CD4-positive, alpha-beta T cell treated with Interleukin-2 at 100 ng/mL for 4 hours (primary cell): ENCODE measurements at regions not wholly inside any gene's neighbourhood (a gene's known extent, or its start where the extent isn't known, plus 50 kb on each side); places are given as distances from the start of the nearest gene placed in this dataset.
"Not testable (repeated sequence)": the region's sequence is repeated elsewhere in the genome, so short reads cannot be mapped to it uniquely, and the experiment has no call there.

Experiments used
- DNase-seq: peaks from one replicate; pipeline ENCODE4 v3.0.0-alpha.2; 2020; ENCODE audit warnings: low spot score

- DNase-seq: no peak
Observed at GRCh38 chr6:99802396-99803031, 191.5 kb downstream of the MCHR2 start.

- no peak for DNase-seq
Observed at GRCh38 chr6:99808992-99809391, 185.0 kb downstream of the MCHR2 start.

DNA sequence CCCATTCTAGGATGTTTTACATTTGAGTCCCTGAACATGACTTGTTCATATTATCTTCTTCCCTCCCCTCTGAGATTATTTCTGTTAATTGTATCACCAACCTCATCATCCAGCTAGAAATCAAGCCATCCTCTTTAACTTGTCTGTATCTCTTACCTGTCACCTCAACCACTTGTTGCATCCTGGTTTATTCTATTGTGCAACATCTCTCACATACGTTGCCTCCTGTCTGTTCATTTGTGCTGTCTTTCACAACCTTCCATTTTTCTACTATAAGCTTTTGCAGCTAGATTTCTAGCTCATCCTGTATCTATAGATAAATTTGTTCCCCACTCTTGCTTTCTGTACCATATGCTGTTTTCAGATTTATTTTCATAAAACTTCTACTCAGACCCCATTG lies 183.7 kb downstream of the MCHR2 start:
- DNase-seq: no peak

DNA sequence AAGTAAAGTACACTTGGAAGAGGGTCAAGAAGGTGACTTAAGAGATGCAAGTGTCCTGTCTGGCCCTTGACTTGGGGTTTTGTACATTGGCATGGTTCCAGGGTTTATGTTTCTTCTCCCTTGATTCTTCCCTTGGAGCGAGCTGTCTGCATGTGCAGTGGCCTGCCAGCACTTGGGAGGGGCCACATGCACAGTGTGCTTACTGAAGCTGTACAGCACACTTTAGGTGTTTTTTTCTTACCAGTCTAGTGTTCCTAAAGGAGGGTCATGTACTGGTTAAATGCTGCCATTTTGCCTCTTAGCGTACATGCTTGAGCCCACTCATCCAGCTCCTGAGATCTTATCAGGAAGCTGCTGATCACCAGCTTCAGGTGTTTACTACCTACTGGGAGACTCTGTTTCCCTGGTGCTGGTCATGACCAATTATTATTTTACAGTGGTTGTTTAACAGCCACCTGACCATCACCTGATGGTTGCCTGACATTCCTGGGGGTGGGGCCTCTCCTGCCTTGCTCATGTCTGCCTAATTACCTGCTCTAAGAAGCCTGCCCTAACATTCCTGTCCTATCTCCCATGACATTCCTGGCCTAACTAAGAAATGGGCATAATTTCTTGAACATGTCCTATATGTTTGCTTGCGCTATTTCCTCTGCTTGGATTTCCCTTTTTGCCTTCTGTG lies 182.9 kb downstream of the MCHR2 start:
- DNase-seq: no peak

DNA sequence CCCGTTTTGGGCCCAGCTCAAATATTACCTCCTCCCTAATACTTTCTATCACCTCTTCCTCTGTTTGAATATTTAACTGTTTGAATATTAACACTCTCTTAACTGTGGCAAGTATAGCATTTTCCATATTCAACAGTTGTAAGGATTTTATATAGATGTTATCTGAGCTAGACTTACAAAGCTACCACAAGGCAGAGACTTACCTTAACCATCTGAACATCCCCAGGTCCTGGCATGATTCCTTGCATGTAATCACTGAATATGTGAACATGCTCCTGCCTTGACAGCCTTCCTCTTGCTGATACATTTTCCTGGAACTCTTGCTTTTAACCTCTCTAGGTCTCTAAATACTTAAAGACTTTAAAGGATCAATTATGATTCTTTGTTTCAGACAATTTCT lies 182.4 kb downstream of the MCHR2 start:
- no peak for DNase-seq

GRCh38 chr6:99813565-99813964 lies 180.5 kb downstream of the MCHR2 start:
- DNase-seq: no peak

DNA sequence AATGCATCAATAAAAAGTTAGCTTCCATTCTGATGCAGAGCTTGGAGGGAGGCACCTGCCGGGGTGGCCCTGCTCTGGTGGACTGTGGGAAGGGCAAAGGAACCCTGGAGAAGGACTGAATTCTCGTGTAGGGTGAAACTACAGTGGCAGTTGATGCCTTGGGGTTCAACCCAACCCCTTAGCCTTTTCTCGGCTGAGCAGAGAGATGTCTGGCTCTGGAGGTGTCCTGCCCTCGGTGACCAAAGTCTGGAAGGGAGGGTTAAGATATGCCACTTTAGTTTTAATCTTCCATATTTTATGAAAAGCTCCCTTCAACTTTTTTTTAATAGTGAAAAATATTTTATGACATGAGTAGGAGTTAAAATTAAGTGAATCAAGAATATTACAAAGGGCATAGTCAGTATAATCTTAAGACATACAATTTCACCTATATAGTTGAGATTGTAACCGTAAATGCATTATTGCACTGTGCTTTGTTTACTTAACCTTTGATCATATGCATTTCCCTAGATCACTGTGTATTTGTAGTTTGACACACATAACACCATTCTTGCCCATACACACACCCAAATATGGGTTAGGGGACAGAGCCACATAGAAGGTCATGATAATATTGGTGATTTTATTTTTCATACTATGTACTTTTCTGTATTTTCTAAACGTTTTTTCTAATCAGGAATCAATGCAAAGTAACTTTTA lies 179.6 kb downstream of the MCHR2 start:
- DNase-seq: no peak

DNA sequence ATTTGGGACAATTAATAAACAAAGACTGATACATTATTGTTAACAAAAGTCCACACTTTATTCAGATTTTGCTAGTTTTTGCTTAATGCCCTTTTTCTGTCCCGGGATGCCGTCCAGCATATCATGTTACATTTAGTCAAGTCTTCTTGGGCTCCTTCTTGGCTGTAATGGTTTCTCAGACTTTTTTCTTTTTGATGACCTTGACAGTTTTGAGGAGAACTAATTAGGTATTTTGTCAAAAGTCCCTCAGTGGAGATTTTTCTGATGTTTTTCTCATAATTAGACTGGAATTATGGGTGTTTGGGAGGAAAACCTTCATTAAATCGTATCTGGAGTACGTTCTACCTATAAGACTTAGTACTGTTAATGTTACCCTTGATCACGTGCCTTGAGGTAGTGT lies 177.2 kb downstream of the MCHR2 start:
- no peak for DNase-seq

GRCh38 chr6:99818161-99818560 lies 175.9 kb downstream of the MCHR2 start:
- no peak for DNase-seq

GRCh38 chr6:99819853-99820252 lies 174.2 kb downstream of the MCHR2 start:
- no peak for DNase-seq

DNA sequence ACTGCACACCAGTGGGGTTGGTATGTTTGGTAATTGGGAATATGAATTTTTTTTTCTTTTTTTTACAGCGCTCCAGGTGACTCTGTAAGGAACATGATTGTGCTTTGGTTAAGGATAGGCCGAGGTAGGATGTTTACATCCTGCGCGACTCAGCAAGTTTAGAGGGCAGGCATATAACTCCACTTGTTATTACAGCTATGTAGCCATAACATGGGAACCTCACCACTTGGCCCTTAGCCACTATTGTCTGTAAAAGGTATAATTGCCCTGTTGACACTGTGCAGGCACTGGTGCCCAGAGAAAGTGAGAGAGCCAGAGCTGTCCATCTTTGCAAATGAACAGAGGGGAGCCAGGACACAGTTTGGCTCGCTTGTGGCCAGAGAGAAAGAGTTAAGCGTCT lies 172.9 kb downstream of the MCHR2 start:
- DNase-seq: no peak

DNA sequence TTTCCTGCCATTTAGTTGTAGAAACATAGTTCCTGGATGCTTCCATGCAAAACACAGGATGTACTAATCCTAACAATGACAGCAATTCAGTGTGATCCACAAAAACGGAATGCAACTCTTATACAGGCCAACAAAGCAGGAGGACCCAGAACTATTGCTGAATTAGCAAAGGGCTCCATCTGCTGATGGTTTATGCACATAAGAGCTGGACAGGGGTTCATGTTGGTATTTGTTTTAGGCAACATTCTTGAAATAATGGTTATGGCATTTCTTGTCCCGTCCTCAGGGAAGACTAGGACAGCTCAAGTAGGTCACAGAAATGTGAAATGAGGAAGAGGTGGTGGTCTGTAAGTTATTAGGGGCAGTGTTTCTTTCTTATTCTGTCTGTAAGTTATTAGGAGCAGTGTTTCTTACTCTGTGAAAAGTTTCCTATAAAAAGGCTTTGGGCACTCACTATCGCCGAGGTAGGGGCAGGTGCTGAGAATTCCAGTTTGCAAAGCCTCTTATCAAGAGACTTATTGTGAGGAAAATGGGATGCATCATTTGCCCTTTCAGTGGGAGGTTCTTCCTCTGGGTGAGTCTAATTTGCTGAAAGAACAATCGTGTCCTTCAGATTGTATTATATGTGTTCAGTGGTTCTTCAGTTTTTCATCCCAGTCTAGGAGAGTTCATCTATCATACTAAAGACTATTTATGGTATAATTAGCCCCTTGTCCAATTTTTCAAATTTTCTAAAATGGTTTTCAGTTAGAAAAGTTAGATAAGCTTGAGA lies 171.1 kb downstream of the MCHR2 start:
- DNase-seq: peak; percentile 13

DNA sequence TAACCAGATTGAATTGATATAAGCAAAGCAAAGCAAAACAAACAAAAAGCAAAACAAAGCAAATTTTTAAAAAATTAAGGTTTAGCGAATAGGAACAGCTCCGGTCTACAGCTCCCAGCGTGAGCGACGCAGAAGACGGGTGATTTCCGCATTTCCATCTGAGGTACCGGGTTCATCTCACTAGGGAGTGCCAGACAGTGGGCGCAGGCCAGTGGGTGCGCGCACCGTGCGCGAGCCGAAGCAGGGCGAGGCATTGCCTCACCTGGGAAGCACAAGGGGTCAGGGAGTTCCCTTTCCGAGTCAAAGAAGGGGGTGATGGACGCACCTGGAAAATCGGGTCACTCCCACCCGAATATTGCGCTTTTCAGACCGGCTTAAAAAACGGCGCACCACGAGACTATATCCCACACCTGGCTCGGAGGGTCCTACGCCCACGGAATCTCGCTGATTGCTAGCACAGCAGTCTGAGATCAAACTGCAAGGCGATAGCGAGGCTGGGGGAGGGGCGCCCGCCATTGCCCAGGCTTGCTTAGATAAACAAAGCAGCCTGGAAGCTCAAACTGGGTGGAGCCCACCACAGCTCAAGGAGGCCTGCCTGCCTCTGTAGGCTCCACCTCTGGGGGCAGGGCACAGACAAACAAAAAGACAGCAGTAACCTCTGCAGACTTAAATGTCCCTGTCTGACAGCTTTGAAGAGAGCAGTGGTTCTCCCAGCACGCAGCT lies 170.3 kb downstream of the MCHR2 start:
- DNase-seq: not testable (repeated sequence)

- no peak for DNase-seq
Observed at GRCh38 chr6:99833034-99833433, 161.0 kb downstream of the MCHR2 start.

- no peak for DNase-seq
Observed at GRCh38 chr6:99836471-99836870, 157.6 kb downstream of the MCHR2 start.

DNA sequence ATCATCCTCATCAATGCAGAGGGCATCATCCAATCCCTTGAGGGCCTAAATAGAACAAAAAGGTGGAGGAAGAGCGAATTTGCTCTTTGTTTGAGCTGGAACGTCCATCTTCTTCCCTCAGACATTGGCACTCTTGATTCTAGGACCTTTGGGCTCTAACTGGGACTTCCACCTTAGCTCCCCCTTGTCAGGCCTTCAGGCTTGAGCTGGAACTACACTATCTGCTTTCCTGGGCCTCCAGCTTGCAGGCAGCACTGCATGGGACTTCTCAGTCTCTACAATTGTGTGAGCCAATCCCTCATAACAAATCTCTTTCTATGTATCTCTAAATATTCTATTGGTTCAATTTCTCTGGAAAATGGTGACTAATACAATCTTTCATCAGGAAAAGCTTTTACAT lies 155.4 kb downstream of the MCHR2 start:
- no peak for DNase-seq

- DNase-seq: no peak
Observed at GRCh38 chr6:99841297-99841696, 152.7 kb downstream of the MCHR2 start.

- DNase-seq: no peak
Observed at GRCh38 chr6:99846006-99846405, 148.0 kb downstream of the MCHR2 start.

DNA sequence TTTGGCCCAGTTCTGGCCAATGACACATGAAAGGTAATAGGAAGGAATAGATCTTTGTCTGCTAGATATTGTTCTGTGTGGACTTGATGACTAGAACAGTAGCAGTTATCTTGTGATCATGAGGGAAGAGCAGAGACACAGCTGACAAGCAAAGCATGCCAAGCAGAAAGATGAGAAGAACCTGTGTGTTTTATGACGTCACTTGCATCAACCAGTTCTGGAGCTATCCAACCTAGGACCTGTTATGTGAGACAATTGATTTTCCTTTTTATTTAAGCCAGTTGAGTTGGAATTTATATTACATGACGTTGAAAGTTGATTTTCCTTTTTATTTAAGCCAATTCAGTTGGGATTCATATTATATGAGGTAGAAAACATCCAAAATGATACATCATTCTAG lies 143.2 kb downstream of the MCHR2 start:
- DNase-seq: no peak

GRCh38 chr6:99852031-99852430 lies 142.0 kb downstream of the MCHR2 start:
- no peak for DNase-seq

GRCh38 chr6:99867026-99867425 lies 127.0 kb downstream of the MCHR2 start:
- no peak for DNase-seq
